GM12878 (cell line): ENCODE measurements at regions not wholly inside any gene's neighbourhood (a gene's known extent, or its start where the extent isn't known, plus 50 kb on each side); places are given as distances from the start of the nearest gene placed in this dataset.

Source experiments
- ATF7 ChIP-seq: fragments of 450-650 bp; IDR thresholded peaks from 2 replicates; pipeline ENCODE4 v1.6.1; 2016; ENCODE audit warnings: low read depth, mild to moderate bottlenecking
- EZH2 ChIP-seq: IDR thresholded peaks from 2 replicates; pipeline ENCODE4 v1.6.1; 2012; ENCODE audit warnings: low read depth, mild to moderate bottlenecking, control low read depth, inconsistent platforms, low read length, borderline replicate concordance; ENCODE audit not compliant: control insufficient read depth
- HDAC2 ChIP-seq: fragments of 200-600 bp; sonication (generic); IDR thresholded peaks from 2 replicates; pipeline ENCODE4 v1.6.1; 2017
- NRF1 ChIP-seq: conservative IDR thresholded peaks from 2 replicates; pipeline ENCODE4 v1.6.1; 2011; ENCODE audit warnings: mild to moderate bottlenecking, low read depth, low read length, improper control_type of control experiment
- RFX5 ChIP-seq: IDR thresholded peaks from 2 replicates; pipeline ENCODE4 v1.6.1; 2011; ENCODE audit warnings: low read depth, low read length, improper control_type of control experiment
- TAF1 ChIP-seq: IDR thresholded peaks from 2 replicates; pipeline ENCODE4 v1.6.1; 2011; ENCODE audit warnings: mild to moderate bottlenecking, low read depth, low read length, borderline replicate concordance
- YY1 ChIP-seq: IDR thresholded peaks from 2 replicates; pipeline ENCODE4 v1.6.1; 2011; ENCODE audit warnings: low read depth, mild to moderate bottlenecking, low read length
- ZNF24 ChIP-seq: fragments of 450-650 bp; IDR thresholded peaks from 2 replicates; pipeline ENCODE4 v1.6.1; 2017; ENCODE audit warnings: antibody characterized with exemption, mild to moderate bottlenecking
- TF ChIP-seq, protein P1 (sequence below): IDR thresholded peaks from 2 replicates; pipeline ENCODE4 v1.6.1; 2012; ENCODE audit warnings: low read depth, low read length, improper control_type of control experiment
- TF ChIP-seq, protein P2 (sequence below), 3 experiments: IDR thresholded peaks in 2 of 3; conservative IDR thresholded peaks in 1 of 3; 2 replicates each; pipeline ENCODE4 v1.5.1; 2011; ENCODE audit warnings: low read depth in 3 of 3, low read length in 3 of 3, mild to moderate bottlenecking in 3 of 3, control low read depth in 2 of 3, moderate library complexity in 2 of 3, inconsistent platforms in 1 of 3, mixed read lengths in 1 of 3; ENCODE audit not compliant: control insufficient read depth in 2 of 3, insufficient read depth in 1 of 3; ENCODE audit errors: extremely low read depth in 1 of 3
- TF ChIP-seq, protein P3 (sequence below): IDR thresholded peaks from 2 replicates; pipeline ENCODE4 v1.6.1; 2011; ENCODE audit warnings: low read depth, mild to moderate bottlenecking, low read length, moderate library complexity, borderline replicate concordance; ENCODE audit errors: extremely low read depth
- TF ChIP-seq, protein P4 (sequence below): fragments of 450-650 bp; IDR thresholded peaks from 2 replicates; pipeline ENCODE4 v1.6.1; 2016; ENCODE audit warnings: mild to moderate bottlenecking

DNA sequence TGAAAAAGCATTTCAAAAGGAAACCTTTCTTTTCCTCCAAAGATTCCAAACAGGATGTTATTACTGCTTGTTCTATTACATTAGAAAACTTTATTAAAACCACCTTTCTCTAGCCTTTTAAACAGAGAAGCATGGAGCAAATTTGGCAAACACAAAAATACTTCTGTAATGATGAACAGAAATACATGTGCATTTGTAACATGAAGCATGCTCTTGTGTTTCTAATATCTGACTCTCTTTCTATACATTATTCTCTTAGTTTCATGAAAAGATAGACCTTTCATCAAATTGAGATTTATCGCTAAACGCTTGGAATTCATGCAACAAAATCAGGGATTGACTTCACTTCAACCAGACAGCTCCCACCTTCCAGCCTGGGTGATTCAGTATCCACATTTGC, 152.8 kb upstream of the IRS2 start:
- no peak for TF ChIP-seq HDAC2
- TF ChIP-seq, protein P1, sequence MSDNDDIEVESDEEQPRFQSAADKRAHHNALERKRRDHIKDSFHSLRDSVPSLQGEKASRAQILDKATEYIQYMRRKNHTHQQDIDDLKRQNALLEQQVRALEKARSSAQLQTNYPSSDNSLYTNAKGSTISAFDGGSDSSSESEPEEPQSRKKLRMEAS = no peak
- no peak for TF ChIP-seq YY1
- TF ChIP-seq, protein P2, sequence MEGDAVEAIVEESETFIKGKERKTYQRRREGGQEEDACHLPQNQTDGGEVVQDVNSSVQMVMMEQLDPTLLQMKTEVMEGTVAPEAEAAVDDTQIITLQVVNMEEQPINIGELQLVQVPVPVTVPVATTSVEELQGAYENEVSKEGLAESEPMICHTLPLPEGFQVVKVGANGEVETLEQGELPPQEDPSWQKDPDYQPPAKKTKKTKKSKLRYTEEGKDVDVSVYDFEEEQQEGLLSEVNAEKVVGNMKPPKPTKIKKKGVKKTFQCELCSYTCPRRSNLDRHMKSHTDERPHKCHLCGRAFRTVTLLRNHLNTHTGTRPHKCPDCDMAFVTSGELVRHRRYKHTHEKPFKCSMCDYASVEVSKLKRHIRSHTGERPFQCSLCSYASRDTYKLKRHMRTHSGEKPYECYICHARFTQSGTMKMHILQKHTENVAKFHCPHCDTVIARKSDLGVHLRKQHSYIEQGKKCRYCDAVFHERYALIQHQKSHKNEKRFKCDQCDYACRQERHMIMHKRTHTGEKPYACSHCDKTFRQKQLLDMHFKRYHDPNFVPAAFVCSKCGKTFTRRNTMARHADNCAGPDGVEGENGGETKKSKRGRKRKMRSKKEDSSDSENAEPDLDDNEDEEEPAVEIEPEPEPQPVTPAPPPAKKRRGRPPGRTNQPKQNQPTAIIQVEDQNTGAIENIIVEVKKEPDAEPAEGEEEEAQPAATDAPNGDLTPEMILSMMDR (IDR thresholded peaks at IDR 0.05 in 2 of 3, conservative IDR thresholded peaks at IDR 0.05 in 1 of 3; ENCODE audit: control insufficient read depth in 2 of 3, extremely low read depth in 1 of 3, insufficient read depth in 1 of 3, low read depth in 3 of 3, low read length in 3 of 3) = no peak
- TF ChIP-seq, protein P3, sequence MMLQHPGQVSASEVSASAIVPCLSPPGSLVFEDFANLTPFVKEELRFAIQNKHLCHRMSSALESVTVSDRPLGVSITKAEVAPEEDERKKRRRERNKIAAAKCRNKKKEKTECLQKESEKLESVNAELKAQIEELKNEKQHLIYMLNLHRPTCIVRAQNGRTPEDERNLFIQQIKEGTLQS = no peak
- no peak for TF ChIP-seq TAF1
- TF ChIP-seq, protein P4, sequence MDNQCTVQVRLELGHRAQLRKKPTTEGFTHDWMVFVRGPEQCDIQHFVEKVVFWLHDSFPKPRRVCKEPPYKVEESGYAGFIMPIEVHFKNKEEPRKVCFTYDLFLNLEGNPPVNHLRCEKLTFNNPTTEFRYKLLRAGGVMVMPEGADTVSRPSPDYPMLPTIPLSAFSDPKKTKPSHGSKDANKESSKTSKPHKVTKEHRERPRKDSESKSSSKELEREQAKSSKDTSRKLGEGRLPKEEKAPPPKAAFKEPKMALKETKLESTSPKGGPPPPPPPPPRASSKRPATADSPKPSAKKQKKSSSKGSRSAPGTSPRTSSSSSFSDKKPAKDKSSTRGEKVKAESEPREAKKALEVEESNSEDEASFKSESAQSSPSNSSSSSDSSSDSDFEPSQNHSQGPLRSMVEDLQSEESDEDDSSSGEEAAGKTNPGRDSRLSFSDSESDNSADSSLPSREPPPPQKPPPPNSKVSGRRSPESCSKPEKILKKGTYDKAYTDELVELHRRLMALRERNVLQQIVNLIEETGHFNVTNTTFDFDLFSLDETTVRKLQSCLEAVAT = no peak
- no peak for TF ChIP-seq NRF1
- TF ChIP-seq RFX5 = no peak
- TF ChIP-seq EZH2 = no peak
- no peak for TF ChIP-seq ATF7
- no peak for TF ChIP-seq ZNF24
